H9 (cell line): ENCODE measurements at regions not wholly inside any gene's neighbourhood (a gene's known extent, or its start where the extent isn't known, plus 50 kb on each side); places are given as distances from the start of the nearest gene placed in this dataset.

ENCODE experiments used
- DNase-seq: peaks from one replicate; pipeline ENCODE4 v3.0.0-alpha.2; 2017
- H2AFZ ChIP-seq: one replicate; pipeline ENCODE4 v1.6.1; 2013; ENCODE audit warnings: mild to moderate bottlenecking, low read length, control low read depth, moderate library complexity
- H2AK5ac ChIP-seq: 2 replicates; pipeline ENCODE4 v1.6.1; 2013; ENCODE audit warnings: low read length, control low read depth, mixed read lengths; ENCODE audit not compliant: insufficient read length
- H2BK120ac ChIP-seq: one replicate; pipeline ENCODE4 v1.6.1; 2013; ENCODE audit warnings: low read depth, mild to moderate bottlenecking, low read length, control low read depth, inconsistent platforms; ENCODE audit not compliant: poor library complexity, severe bottlenecking
- H2BK12ac ChIP-seq: 2 replicates; pipeline ENCODE4 v1.6.1; 2013; ENCODE audit warnings: low read length, control low read depth, mixed read lengths, low read depth; ENCODE audit not compliant: insufficient read length
- H2BK15ac ChIP-seq: 2 replicates; pipeline ENCODE4 v1.6.1; 2013; ENCODE audit warnings: low read depth, low read length, control low read depth
- H2BK20ac ChIP-seq: one replicate; pipeline ENCODE4 v1.6.1; 2013; ENCODE audit warnings: low read depth, mild to moderate bottlenecking, low read length, control low read depth, inconsistent platforms; ENCODE audit not compliant: poor library complexity, severe bottlenecking
- H2BK5ac ChIP-seq: 2 replicates; pipeline ENCODE4 v1.6.1; 2013; ENCODE audit warnings: low read length, control low read depth, mixed read lengths; ENCODE audit not compliant: insufficient read length
- H3K14ac ChIP-seq: 2 replicates; pipeline ENCODE4 v1.6.1; 2013; ENCODE audit warnings: low read length, control low read depth; ENCODE audit not compliant: insufficient read depth
- H3K18ac ChIP-seq: 2 replicates; pipeline ENCODE4 v1.6.1; 2013; ENCODE audit warnings: low read depth, mild to moderate bottlenecking, mixed read lengths, low read length, control low read depth; ENCODE audit not compliant: insufficient read length
- H3K23ac ChIP-seq: 2 replicates; pipeline ENCODE4 v1.6.1; 2013; ENCODE audit warnings: low read length, control low read depth, mixed read lengths, low read depth; ENCODE audit not compliant: insufficient read length
- H3K23me2 ChIP-seq: 2 replicates; pipeline ENCODE4 v1.6.1; 2013; ENCODE audit warnings: low read depth, mild to moderate bottlenecking, mixed read lengths, low read length, control low read depth; ENCODE audit not compliant: insufficient read length, poor library complexity, severe bottlenecking
- H3K27ac ChIP-seq: 2 replicates; pipeline ENCODE4 v1.5.1; 2013; ENCODE audit warnings: low read length, control low read depth, mixed read lengths, low read depth; ENCODE audit not compliant: insufficient read length
- H3K27me3 ChIP-seq: 2 replicates; pipeline ENCODE4 v1.6.1; 2013; ENCODE audit warnings: low read length, control low read depth, inconsistent platforms; ENCODE audit not compliant: insufficient read depth
- H3K4ac ChIP-seq: 2 replicates; pipeline ENCODE4 v1.6.1; 2013; ENCODE audit warnings: low read depth, mild to moderate bottlenecking, control low read depth, inconsistent platforms, low read length, moderate library complexity
- H3K4me1 ChIP-seq: 2 replicates; pipeline ENCODE4 v1.6.1; 2013; ENCODE audit warnings: low read length, control low read depth, inconsistent platforms; ENCODE audit not compliant: insufficient read depth
- H3K4me2 ChIP-seq: 2 replicates; pipeline ENCODE4 v1.6.1; 2013; ENCODE audit warnings: low read length, control low read depth, mixed read lengths; ENCODE audit not compliant: insufficient read length, insufficient read depth
- H3K56ac ChIP-seq: 2 replicates; pipeline ENCODE4 v1.6.1; 2013; ENCODE audit warnings: low read depth, mild to moderate bottlenecking, mixed read lengths, low read length, control low read depth; ENCODE audit not compliant: insufficient read length
- H3K79me1 ChIP-seq: 2 replicates; pipeline ENCODE4 v1.6.1; 2013; ENCODE audit warnings: low read depth, mild to moderate bottlenecking, moderate library complexity, low read length, control low read depth, inconsistent platforms; ENCODE audit not compliant: insufficient read depth, poor library complexity, severe bottlenecking
- H3K79me2 ChIP-seq: 2 replicates; pipeline ENCODE4 v1.6.1; 2013; ENCODE audit warnings: low read length, control low read depth, inconsistent platforms; ENCODE audit not compliant: insufficient read depth
- H3K9ac ChIP-seq: 2 replicates; pipeline ENCODE4 v1.6.1; 2013; ENCODE audit warnings: low read length, control low read depth, mixed read lengths; ENCODE audit not compliant: insufficient read length; ENCODE audit errors: extremely low read depth
- H3K9me3 ChIP-seq: one replicate; pipeline ENCODE4 v1.6.1; 2013; ENCODE audit warnings: low read depth, low read length, inconsistent platforms; ENCODE audit not compliant: control insufficient read depth
- H3T11ph ChIP-seq: one replicate; pipeline ENCODE4 v1.6.1; 2013; ENCODE audit warnings: mild to moderate bottlenecking, low read length, control low read depth, inconsistent platforms
- H4K20me1 ChIP-seq: one replicate; pipeline ENCODE4 v1.6.1; 2013; ENCODE audit not compliant: control insufficient read depth, insufficient read length, insufficient read depth
- H4K5ac ChIP-seq: 2 replicates; pipeline ENCODE4 v1.6.1; 2013; ENCODE audit warnings: low read depth, mild to moderate bottlenecking, mixed read lengths, low read length, control low read depth; ENCODE audit not compliant: insufficient read length
- H4K8ac ChIP-seq: replicated peaks from 2 replicates; pipeline ENCODE4 v1.6.1; 2013; ENCODE audit warnings: low read length, control low read depth, mixed read lengths, low read depth; ENCODE audit not compliant: insufficient read length
- H4K91ac ChIP-seq: 2 replicates; pipeline ENCODE4 v1.6.1; 2013; ENCODE audit warnings: low read depth, mild to moderate bottlenecking, moderate library complexity, mixed read lengths, low read length, control low read depth; ENCODE audit not compliant: insufficient read length
- H3K27ac Mint-ChIP-seq, 3 experiments: 2 replicates in 2 of 3; 3 replicates in 1 of 3; pipeline ENCODE4 v1.8.0; 2020 to 2021; ENCODE audit warnings: mixed read lengths in 3 of 3, mild to moderate bottlenecking in 1 of 3, moderate library complexity in 1 of 3
- H3K27me3 Mint-ChIP-seq: 2 replicates; pipeline ENCODE4 v1.8.0; 2021; ENCODE audit warnings: low read depth, mild to moderate bottlenecking, moderate library complexity, mixed read lengths
- H3K36me3 Mint-ChIP-seq, 3 experiments: 2 replicates in 2 of 3; 3 replicates in 1 of 3; pipeline ENCODE4 v1.8.0; 2020 to 2021; ENCODE audit warnings: low read depth in 3 of 3, mixed read lengths in 3 of 3; ENCODE audit not compliant: insufficient read depth in 1 of 3
- H3K4me1 Mint-ChIP-seq, 2 experiments: 2 replicates each; pipeline ENCODE4 v1.8.0; 2020; ENCODE audit warnings: mixed read lengths in 2 of 2
- H3K4me3 Mint-ChIP-seq, 2 experiments: 2 replicates in 1 of 2; 3 replicates in 1 of 2; pipeline ENCODE4 v1.8.0; 2020 to 2021; ENCODE audit warnings: mild to moderate bottlenecking in 2 of 2, mixed read lengths in 2 of 2, moderate library complexity in 1 of 2
- H3K9me3 Mint-ChIP-seq, 2 experiments: 2 replicates in 1 of 2; 3 replicates in 1 of 2; pipeline ENCODE4 v1.8.0; 2020; ENCODE audit warnings: mild to moderate bottlenecking in 2 of 2, mixed read lengths in 2 of 2, moderate library complexity in 1 of 2
- WGBS: extraction: QIAGEN DNeasy Blood & Tissue Kit; methylation state at CpG from one replicate; pipeline ENCODE4 v1.1.7; 2013; ENCODE audit warnings: missing lambda C conversion rate, low lambda C conversion rate, mixed read lengths; ENCODE audit not compliant: insufficient read length; ENCODE audit errors: extremely low coverage; 5-methylcytosine and 5-hydroxymethylcytosine counted together
- TF ChIP-seq, protein P1 (sequence below): fragments of 200-600 bp; sonication (generic); conservative IDR thresholded peaks from 3 replicates; pipeline ENCODE4 v1.8.0; 2021; ENCODE audit warnings: antibody characterized with exemption, mild to moderate bottlenecking

DNA sequence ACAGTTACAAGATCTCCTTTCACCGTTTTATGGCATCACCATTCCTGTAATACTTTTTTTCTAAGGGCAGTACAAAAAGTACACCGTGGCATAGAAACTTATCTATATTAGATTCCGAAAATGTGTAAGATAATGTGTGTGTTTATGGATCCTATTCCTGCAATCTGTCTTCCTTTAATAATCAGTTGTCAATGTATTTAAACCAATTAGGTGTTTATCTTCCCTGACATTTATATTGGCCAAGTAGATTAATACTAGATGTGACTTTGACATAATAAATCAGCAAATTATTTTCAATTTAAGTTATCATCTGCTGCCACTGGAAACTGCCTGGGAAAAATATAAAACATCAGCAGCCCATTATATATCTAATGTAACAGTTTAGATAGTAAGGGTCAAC is 770.3 kb upstream of the ADGRL2 start:
- H2BK15ac ChIP-seq, result no peak overlapping the region
- WGBS, result no CpG with 5 or more reads among the region's 3 CpGs

More for the DNA sequence above, 770.3 kb upstream of the ADGRL2 start:
- Histone ChIP-seq H3T11ph (no peak overlapping the region), H3K27me3 (no peaks in the 10 kb centered on the region), H3K18ac (no peak overlapping the region), H3K79me2 (no peaks in the 10 kb centered on the region), H4K8ac (no peak overlapping the region), H2AK5ac (no peak overlapping the region), H3K9me3 (no peaks in the 10 kb centered on the region), H4K20me1 (no peaks in the 10 kb centered on the region), H4K5ac (no peak overlapping the region), H2BK12ac (no peak overlapping the region), H3K9ac (no peak overlapping the region), H3K79me1 (no peaks in the 10 kb centered on the region), H3K4me1 (no peaks in the 10 kb centered on the region), H3K4ac (no peak overlapping the region), H4K91ac (no peak overlapping the region), H3K56ac (no peak overlapping the region), H3K4me2 (no peak overlapping the region), H3K27ac (no peak overlapping the region), H3K23me2 (no peaks in the 10 kb centered on the region), H3K14ac (no peak overlapping the region), H2BK5ac (no peak overlapping the region), H2BK120ac (no peak overlapping the region), H2BK20ac (no peak overlapping the region), H2AFZ (no peak overlapping the region), H3K23ac (no peak overlapping the region)
- Mint-ChIP-seq H3K27me3 (no peaks in the 10 kb centered on the region), H3K4me3 (no peak overlapping the region), H3K9me3 (peaks cover 0 to 4% of the 10 kb centered on the region in 2 experiments; a peak in 4 of 5 replicates), H3K4me1 (no peaks in the 10 kb centered on the region), H3K27ac (no peak overlapping the region), H3K36me3 (peaks cover 0 to 4% (median 1%) of the 10 kb centered on the region in 3 experiments; a peak in 2 of 7 replicates)
- no peak for DNase-seq
- TF ChIP-seq, protein P1, sequence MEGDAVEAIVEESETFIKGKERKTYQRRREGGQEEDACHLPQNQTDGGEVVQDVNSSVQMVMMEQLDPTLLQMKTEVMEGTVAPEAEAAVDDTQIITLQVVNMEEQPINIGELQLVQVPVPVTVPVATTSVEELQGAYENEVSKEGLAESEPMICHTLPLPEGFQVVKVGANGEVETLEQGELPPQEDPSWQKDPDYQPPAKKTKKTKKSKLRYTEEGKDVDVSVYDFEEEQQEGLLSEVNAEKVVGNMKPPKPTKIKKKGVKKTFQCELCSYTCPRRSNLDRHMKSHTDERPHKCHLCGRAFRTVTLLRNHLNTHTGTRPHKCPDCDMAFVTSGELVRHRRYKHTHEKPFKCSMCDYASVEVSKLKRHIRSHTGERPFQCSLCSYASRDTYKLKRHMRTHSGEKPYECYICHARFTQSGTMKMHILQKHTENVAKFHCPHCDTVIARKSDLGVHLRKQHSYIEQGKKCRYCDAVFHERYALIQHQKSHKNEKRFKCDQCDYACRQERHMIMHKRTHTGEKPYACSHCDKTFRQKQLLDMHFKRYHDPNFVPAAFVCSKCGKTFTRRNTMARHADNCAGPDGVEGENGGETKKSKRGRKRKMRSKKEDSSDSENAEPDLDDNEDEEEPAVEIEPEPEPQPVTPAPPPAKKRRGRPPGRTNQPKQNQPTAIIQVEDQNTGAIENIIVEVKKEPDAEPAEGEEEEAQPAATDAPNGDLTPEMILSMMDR, result no peak
